Naive thymus-derived CD8-positive, alpha-beta T cell (primary cell): ENCODE measurements at regions not wholly inside any gene's neighbourhood (a gene's known extent, or its start where the extent isn't known, plus 50 kb on each side); places are given as distances from the start of the nearest gene placed in this dataset.
A peak's percentile ranks its signal among the peaks of the same experiment; 100 is the strongest.

Experiments
- ATAC-seq, 2 donors: fragments of 150-1000 bp; cut with Tn5 transposase in 1 of 2; sonication (Bioruptor Pico), chemical (Tn5 transposase) in 1 of 2; 1 replicate in 1 of 2; 2 replicates in 1 of 2; pipeline ENCODE4 v1.10.0; 2021; ENCODE audit warnings: mild to moderate bottlenecking in 2 of 2, moderate library complexity in 2 of 2
- POLR2A ChIA-PET: fragments of 350-600 bp; sonication (Branson Sonifier 250); formaldehyde crosslinking; loops from one replicate; lab custom pipeline; 2021; ENCODE audit warnings: antibody characterized with exemption; lab: Charles Lee
- DNase-seq, 10 donors: peaks; one replicate each; pipeline versions ENCODE4 v3.0.0 to v3.0.0-alpha.2; 2020 to 2022
- H3K27ac Mint-ChIP-seq, 10 donors: one replicate each; pipeline ENCODE4 v1.8.0; 2020 to 2022; ENCODE audit warnings: mild to moderate bottlenecking in 10 of 10, mixed read lengths in 10 of 10, moderate library complexity in 4 of 10, inconsistent platforms in 1 of 10
- H3K27me3 Mint-ChIP-seq, 5 donors: one replicate each; pipeline ENCODE4 v1.8.0; 2021 to 2022; ENCODE audit warnings: mixed read lengths in 5 of 5
- H3K36me3 Mint-ChIP-seq, 3 donors: one replicate each; pipeline ENCODE4 v1.8.0; 2020 to 2022; ENCODE audit warnings: mixed read lengths in 3 of 3, mild to moderate bottlenecking in 2 of 3, inconsistent platforms in 1 of 3
- H3K4me1 Mint-ChIP-seq, 4 donors: one replicate each; pipeline ENCODE4 v1.8.0; 2021 to 2022; ENCODE audit warnings: mixed read lengths in 4 of 4
- H3K4me3 Mint-ChIP-seq, 10 donors: one replicate each; pipeline ENCODE4 v1.8.0; 2020 to 2022; ENCODE audit warnings: mild to moderate bottlenecking in 10 of 10, mixed read lengths in 10 of 10, moderate library complexity in 6 of 10, inconsistent platforms in 1 of 10
- H3K9me3 Mint-ChIP-seq, 9 donors: one replicate each; pipeline ENCODE4 v1.8.0; 2020 to 2022; ENCODE audit warnings: mixed read lengths in 9 of 9, mild to moderate bottlenecking in 3 of 9, inconsistent platforms in 1 of 9, moderate library complexity in 1 of 9

GRCh38 chr5:18220631-18221030 is 586.4 kb downstream of the TAF11L14 start:
- Mint-ChIP-seq H3K36me3 (no peaks in the 10 kb centered on the region), H3K27ac (no peak overlapping the region), H3K4me3 (no peak overlapping the region), H3K27me3 (no peaks in the 10 kb centered on the region), H3K9me3 (peaks cover 4 to 40% (median 19%) of the 10 kb centered on the region in 9 donors), H3K4me1 (no peaks in the 10 kb centered on the region)
- DNase-seq (no peak), ATAC-seq (no peak)
- POLR2A ChIA-PET, result no interaction called here

- no peaks in the 10 kb centered on the region for H3K27me3 Mint-ChIP-seq
- H3K9me3 Mint-ChIP-seq, result peaks cover 0 to 20% (median 8%) of the 10 kb centered on the region in 9 donors
- POLR2A ChIA-PET, result no interaction called here
- ATAC-seq (no peak), DNase-seq (no peak)
- H3K36me3 Mint-ChIP-seq, result no peaks in the 10 kb centered on the region
- no peak overlapping the region for H3K27ac Mint-ChIP-seq
- no peak overlapping the region for H3K4me3 Mint-ChIP-seq
- no peaks in the 10 kb centered on the region for H3K4me1 Mint-ChIP-seq
Measured at GRCh38 chr5:18236386-18236785, 602.1 kb downstream of the TAF11L14 start.

GRCh38 chr5:18238321-18238720 is 604.1 kb downstream of the TAF11L14 start:
- POLR2A ChIA-PET, result no interaction called here
- H3K27ac Mint-ChIP-seq, result no peak overlapping the region
- no peaks in the 10 kb centered on the region for H3K36me3 Mint-ChIP-seq
- DNase-seq, result no peak
- no peak for ATAC-seq
- H3K4me3 Mint-ChIP-seq, result no peak overlapping the region
- no peaks in the 10 kb centered on the region for H3K27me3 Mint-ChIP-seq
- no peaks in the 10 kb centered on the region for H3K4me1 Mint-ChIP-seq
- H3K9me3 Mint-ChIP-seq, result peaks cover 0 to 20% (median 6%) of the 10 kb centered on the region in 9 donors

- H3K9me3 Mint-ChIP-seq, result peaks cover 0 to 38% (median 11%) of the 10 kb centered on the region in 9 donors
- no peak for DNase-seq
- no peaks in the 10 kb centered on the region for H3K27me3 Mint-ChIP-seq
- H3K27ac Mint-ChIP-seq, result no peak overlapping the region
- POLR2A ChIA-PET, result no interaction called here
- no peak overlapping the region for H3K4me3 Mint-ChIP-seq
- no peaks in the 10 kb centered on the region for H3K36me3 Mint-ChIP-seq
- ATAC-seq, result no peak
- no peaks in the 10 kb centered on the region for H3K4me1 Mint-ChIP-seq
Measured at GRCh38 chr5:18240971-18241370, 606.7 kb downstream of the TAF11L14 start.

GRCh38 chr5:18243846-18244245 is 609.6 kb downstream of the TAF11L14 start:
- DNase-seq (no peak), ATAC-seq (no peak)
- H3K27me3 Mint-ChIP-seq, result no peaks in the 10 kb centered on the region
- H3K4me1 Mint-ChIP-seq, result no peaks in the 10 kb centered on the region
- POLR2A ChIA-PET, result no interaction called here
- no peak overlapping the region for H3K27ac Mint-ChIP-seq
- no peaks in the 10 kb centered on the region for H3K36me3 Mint-ChIP-seq
- H3K9me3 Mint-ChIP-seq, result peaks cover 2 to 41% (median 12%) of the 10 kb centered on the region in 9 donors
- no peak overlapping the region for H3K4me3 Mint-ChIP-seq

GRCh38 chr5:18244309-18244708 is 610.0 kb downstream of the TAF11L14 start:
- no peaks in the 10 kb centered on the region for H3K4me1 Mint-ChIP-seq
- no peaks in the 10 kb centered on the region for H3K27me3 Mint-ChIP-seq
- peaks cover 2 to 41% (median 12%) of the 10 kb centered on the region in 9 donors for H3K9me3 Mint-ChIP-seq
- H3K36me3 Mint-ChIP-seq, result no peaks in the 10 kb centered on the region
- ATAC-seq (no peak), DNase-seq (no peak)
- POLR2A ChIA-PET, result no interaction called here
- no peak overlapping the region for H3K4me3 Mint-ChIP-seq
- no peak overlapping the region for H3K27ac Mint-ChIP-seq

GRCh38 chr5:18252559-18252958 is 618.3 kb downstream of the TAF11L14 start:
- ATAC-seq (no peak), DNase-seq (peak in 1 of 10 donors; percentile 42)
- Mint-ChIP-seq H3K27ac (no peak overlapping the region), H3K36me3 (peaks cover 0 to 14% (median 2%) of the 10 kb centered on the region in 3 donors), H3K9me3 (peaks cover 16 to 58% (median 23%) of the 10 kb centered on the region in 9 donors), H3K4me1 (no peaks in the 10 kb centered on the region), H3K4me3 (no peak overlapping the region), H3K27me3 (no peaks in the 10 kb centered on the region)
- POLR2A ChIA-PET, result no interaction called here

GRCh38 chr5:18264126-18264882 is 630.0 kb downstream of the TAF11L14 start:
- Mint-ChIP-seq H3K9me3 (peaks cover 3 to 37% (median 9%) of the 10 kb centered on the region in 9 donors), H3K27ac (no peak overlapping the region), H3K4me3 (no peak overlapping the region), H3K27me3 (no peaks in the 10 kb centered on the region), H3K36me3 (no peaks in the 10 kb centered on the region), H3K4me1 (no peaks in the 10 kb centered on the region)
- no peak for DNase-seq
- POLR2A ChIA-PET, result no interaction called here
- no peak for ATAC-seq

- H3K9me3 Mint-ChIP-seq, result peaks cover 0 to 39% (median 7%) of the 10 kb centered on the region in 9 donors
- POLR2A ChIA-PET, result no interaction called here
- no peaks in the 10 kb centered on the region for H3K4me1 Mint-ChIP-seq
- H3K4me3 Mint-ChIP-seq, result no peak overlapping the region
- DNase-seq, result no peak
- H3K27ac Mint-ChIP-seq, result no peak overlapping the region
- no peaks in the 10 kb centered on the region for H3K36me3 Mint-ChIP-seq
- H3K27me3 Mint-ChIP-seq, result no peaks in the 10 kb centered on the region
- no peak for ATAC-seq
Measured at GRCh38 chr5:18270635-18271338, 636.5 kb downstream of the TAF11L14 start.

- ATAC-seq, result no peak
- no peaks in the 10 kb centered on the region for H3K36me3 Mint-ChIP-seq
- no peak overlapping the region for H3K27ac Mint-ChIP-seq
- POLR2A ChIA-PET, result no interaction called here
- DNase-seq, result no peak
- H3K4me3 Mint-ChIP-seq, result no peak overlapping the region
- H3K9me3 Mint-ChIP-seq, result peaks cover 0 to 13% (median 4%) of the 10 kb centered on the region in 9 donors
- H3K27me3 Mint-ChIP-seq, result no peaks in the 10 kb centered on the region
- no peaks in the 10 kb centered on the region for H3K4me1 Mint-ChIP-seq
Measured at GRCh38 chr5:18276939-18277338, 642.7 kb downstream of the TAF11L14 start.

- no peak overlapping the region for H3K4me3 Mint-ChIP-seq
- H3K27me3 Mint-ChIP-seq, result no peaks in the 10 kb centered on the region
- H3K36me3 Mint-ChIP-seq, result no peaks in the 10 kb centered on the region
- H3K4me1 Mint-ChIP-seq, result no peaks in the 10 kb centered on the region
- DNase-seq (no peak), ATAC-seq (no peak)
- H3K9me3 Mint-ChIP-seq, result peaks cover 0 to 19% (median 5%) of the 10 kb centered on the region in 9 donors
- H3K27ac Mint-ChIP-seq, result no peak overlapping the region
- POLR2A ChIA-PET, result no interaction called here
Measured at GRCh38 chr5:18281947-18282581, 647.8 kb downstream of the TAF11L14 start.

- Mint-ChIP-seq H3K27ac (no peak overlapping the region), H3K9me3 (peaks cover 0 to 19% (median 5%) of the 10 kb centered on the region in 9 donors), H3K36me3 (no peaks in the 10 kb centered on the region), H3K4me1 (no peaks in the 10 kb centered on the region), H3K27me3 (no peaks in the 10 kb centered on the region), H3K4me3 (no peak overlapping the region)
- no peak for DNase-seq
- POLR2A ChIA-PET, result no interaction called here
- no peak for ATAC-seq
Measured at GRCh38 chr5:18285257-18285656, 651.0 kb downstream of the TAF11L14 start.

GRCh38 chr5:18292146-18292545 is 657.9 kb downstream of the TAF11L14 start:
- no peaks in the 10 kb centered on the region for H3K27me3 Mint-ChIP-seq
- H3K36me3 Mint-ChIP-seq, result no peaks in the 10 kb centered on the region
- no peak overlapping the region for H3K27ac Mint-ChIP-seq
- ATAC-seq (no peak), DNase-seq (no peak)
- H3K4me3 Mint-ChIP-seq, result no peak overlapping the region
- POLR2A ChIA-PET, result no interaction called here
- H3K4me1 Mint-ChIP-seq, result no peaks in the 10 kb centered on the region
- H3K9me3 Mint-ChIP-seq, result peaks cover 0 to 12% (median 3%) of the 10 kb centered on the region in 9 donors
